SK-N-MC (cell line): ENCODE measurements at regions not wholly inside any gene's neighbourhood (a gene's known extent, or its start where the extent isn't known, plus 50 kb on each side); places are given as distances from the start of the nearest gene placed in this dataset.

Source experiments
- EZH2 ChIP-seq: fragments of 200-600 bp; sonication (generic); IDR thresholded peaks from one replicate; pipeline ENCODE4 v1.6.1; 2017; ENCODE audit warnings: antibody characterized with exemption
- POLR2AphosphoS5 ChIP-seq: IDR thresholded peaks from 2 replicates; pipeline ENCODE4 v1.6.1; 2012; ENCODE audit warnings: mild to moderate bottlenecking, low read depth, low read length, borderline replicate concordance

- no peak for TF ChIP-seq EZH2
- TF ChIP-seq POLR2AphosphoS5: no peak
Observed at GRCh38 chr2:41959760-41960159, 88.1 kb upstream of the PKDCC start.
